ENCODE measurements at regions not wholly inside any gene's neighbourhood (a gene's known extent, or its start where the extent isn't known, plus 50 kb on each side); places are given as distances from the start of the nearest gene placed in this dataset.

- POLR2A ChIA-PET: no interaction called here
- peaks cover 10% of the 10 kb centered on the region; the same call in 1 of the 2 replicates for H3K9me3 Mint-ChIP-seq
- no peak overlapping the region for H3K4me3 Mint-ChIP-seq
Observed at GRCh38 chr15:95019907-95020306, 788.5 kb downstream of the MCTP2 start.

GRCh38 chr15:95021816-95022215 lies 790.5 kb downstream of the MCTP2 start:
- ATAC-seq: no peak
- Mint-ChIP-seq H3K9me3 (peaks cover 10% of the 10 kb centered on the region; the same call in 1 of the 2 replicates), H3K36me3 (no peaks in the 10 kb centered on the region), H3K4me1 (peaks cover 23% of the 10 kb centered on the region), H3K27ac (no peak overlapping the region), H3K4me3 (no peak overlapping the region), H3K27me3 (ENCODE audit: low read depth) (no peaks in the 10 kb centered on the region)
- no peak for TF ChIP-seq ATF2 (CRISPR knock-in tag; IDR thresholded peaks at IDR 0.05; ENCODE audit: borderline replicate concordance, low read depth)
- TF ChIP-seq GTF2I (CRISPR knock-in tag; conservative IDR thresholded peaks at IDR 0.05): no peak
- no peak for TF ChIP-seq SP1 (CRISPR knock-in tag; conservative IDR thresholded peaks at IDR 0.05)
- no peak for TF ChIP-seq GABPB1 (CRISPR knock-in tag; IDR thresholded peaks at IDR 0.05)
- TF ChIP-seq, protein P1, sequence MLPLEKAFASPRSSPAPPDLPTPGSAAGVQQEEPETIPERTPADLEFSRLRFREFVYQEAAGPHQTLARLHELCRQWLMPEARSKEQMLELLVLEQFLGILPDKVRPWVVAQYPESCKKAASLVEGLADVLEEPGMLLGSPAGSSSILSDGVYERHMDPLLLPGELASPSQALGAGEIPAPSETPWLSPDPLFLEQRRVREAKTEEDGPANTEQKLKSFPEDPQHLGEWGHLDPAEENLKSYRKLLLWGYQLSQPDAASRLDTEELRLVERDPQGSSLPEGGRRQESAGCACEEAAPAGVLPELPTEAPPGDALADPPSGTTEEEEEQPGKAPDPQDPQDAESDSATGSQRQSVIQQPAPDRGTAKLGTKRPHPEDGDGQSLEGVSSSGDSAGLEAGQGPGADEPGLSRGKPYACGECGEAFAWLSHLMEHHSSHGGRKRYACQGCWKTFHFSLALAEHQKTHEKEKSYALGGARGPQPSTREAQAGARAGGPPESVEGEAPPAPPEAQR (CRISPR knock-in tag; IDR thresholded peaks at IDR 0.05): no peak
- TF ChIP-seq, protein P2, sequence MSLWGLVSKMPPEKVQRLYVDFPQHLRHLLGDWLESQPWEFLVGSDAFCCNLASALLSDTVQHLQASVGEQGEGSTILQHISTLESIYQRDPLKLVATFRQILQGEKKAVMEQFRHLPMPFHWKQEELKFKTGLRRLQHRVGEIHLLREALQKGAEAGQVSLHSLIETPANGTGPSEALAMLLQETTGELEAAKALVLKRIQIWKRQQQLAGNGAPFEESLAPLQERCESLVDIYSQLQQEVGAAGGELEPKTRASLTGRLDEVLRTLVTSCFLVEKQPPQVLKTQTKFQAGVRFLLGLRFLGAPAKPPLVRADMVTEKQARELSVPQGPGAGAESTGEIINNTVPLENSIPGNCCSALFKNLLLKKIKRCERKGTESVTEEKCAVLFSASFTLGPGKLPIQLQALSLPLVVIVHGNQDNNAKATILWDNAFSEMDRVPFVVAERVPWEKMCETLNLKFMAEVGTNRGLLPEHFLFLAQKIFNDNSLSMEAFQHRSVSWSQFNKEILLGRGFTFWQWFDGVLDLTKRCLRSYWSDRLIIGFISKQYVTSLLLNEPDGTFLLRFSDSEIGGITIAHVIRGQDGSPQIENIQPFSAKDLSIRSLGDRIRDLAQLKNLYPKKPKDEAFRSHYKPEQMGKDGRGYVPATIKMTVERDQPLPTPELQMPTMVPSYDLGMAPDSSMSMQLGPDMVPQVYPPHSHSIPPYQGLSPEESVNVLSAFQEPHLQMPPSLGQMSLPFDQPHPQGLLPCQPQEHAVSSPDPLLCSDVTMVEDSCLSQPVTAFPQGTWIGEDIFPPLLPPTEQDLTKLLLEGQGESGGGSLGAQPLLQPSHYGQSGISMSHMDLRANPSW (CRISPR knock-in tag; conservative IDR thresholded peaks at IDR 0.05; ENCODE audit: low read depth): no peak
- no peak for TF ChIP-seq MXD4 (CRISPR knock-in tag; IDR thresholded peaks at IDR 0.05; ENCODE audit: borderline replicate concordance)
- TF ChIP-seq NR3C1 (CRISPR knock-in tag; conservative IDR thresholded peaks at IDR 0.05; ENCODE audit: low read depth): no peak
- TF ChIP-seq ELF4 (CRISPR knock-in tag; IDR thresholded peaks at IDR 0.05; ENCODE audit: low read depth): no peak
- TF ChIP-seq ZNF532 (CRISPR knock-in tag; IDR thresholded peaks at IDR 0.05; ENCODE audit: borderline replicate concordance): no peak
- TF ChIP-seq GRHL2 (CRISPR knock-in tag; IDR thresholded peaks at IDR 0.05; ENCODE audit: insufficient replicate concordance, severe bottlenecking): no peak
- ChIA-PET POLR2A (no interaction called here), CTCF (no interaction called here)
- DNase-seq (ENCODE audit: low spot score): no peak

More at GRCh38 chr15:95019907-95020306, 788.5 kb downstream of the MCTP2 start:
- DNase-seq (ENCODE audit: low spot score) (no peak), ATAC-seq (no peak)
- no peaks in the 10 kb centered on the region for H3K27me3 Mint-ChIP-seq (ENCODE audit: low read depth)
- no peaks in the 10 kb centered on the region for H3K36me3 Mint-ChIP-seq
- H3K27ac Mint-ChIP-seq: no peak overlapping the region
- CTCF ChIA-PET: interaction anchor here (0.8 kb wide), 1 partner anchor 348 kb away, joined by 3 read pairs; no protein-coding TSS in a partner anchor
- peaks cover 23% of the 10 kb centered on the region for H3K4me1 Mint-ChIP-seq
- no peak for TF ChIP-seq FOXP1 (CRISPR knock-in tag; IDR thresholded peaks at IDR 0.05; ENCODE audit: borderline replicate concordance)
- TF ChIP-seq NR3C1 (CRISPR knock-in tag; conservative IDR thresholded peaks at IDR 0.05; ENCODE audit: low read depth): no peak
- TF ChIP-seq, protein P3, sequence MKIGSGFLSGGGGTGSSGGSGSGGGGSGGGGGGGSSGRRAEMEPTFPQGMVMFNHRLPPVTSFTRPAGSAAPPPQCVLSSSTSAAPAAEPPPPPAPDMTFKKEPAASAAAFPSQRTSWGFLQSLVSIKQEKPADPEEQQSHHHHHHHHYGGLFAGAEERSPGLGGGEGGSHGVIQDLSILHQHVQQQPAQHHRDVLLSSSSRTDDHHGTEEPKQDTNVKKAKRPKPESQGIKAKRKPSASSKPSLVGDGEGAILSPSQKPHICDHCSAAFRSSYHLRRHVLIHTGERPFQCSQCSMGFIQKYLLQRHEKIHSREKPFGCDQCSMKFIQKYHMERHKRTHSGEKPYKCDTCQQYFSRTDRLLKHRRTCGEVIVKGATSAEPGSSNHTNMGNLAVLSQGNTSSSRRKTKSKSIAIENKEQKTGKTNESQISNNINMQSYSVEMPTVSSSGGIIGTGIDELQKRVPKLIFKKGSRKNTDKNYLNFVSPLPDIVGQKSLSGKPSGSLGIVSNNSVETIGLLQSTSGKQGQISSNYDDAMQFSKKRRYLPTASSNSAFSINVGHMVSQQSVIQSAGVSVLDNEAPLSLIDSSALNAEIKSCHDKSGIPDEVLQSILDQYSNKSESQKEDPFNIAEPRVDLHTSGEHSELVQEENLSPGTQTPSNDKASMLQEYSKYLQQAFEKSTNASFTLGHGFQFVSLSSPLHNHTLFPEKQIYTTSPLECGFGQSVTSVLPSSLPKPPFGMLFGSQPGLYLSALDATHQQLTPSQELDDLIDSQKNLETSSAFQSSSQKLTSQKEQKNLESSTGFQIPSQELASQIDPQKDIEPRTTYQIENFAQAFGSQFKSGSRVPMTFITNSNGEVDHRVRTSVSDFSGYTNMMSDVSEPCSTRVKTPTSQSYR (CRISPR knock-in tag; IDR thresholded peaks at IDR 0.05): no peak
- TF ChIP-seq NFE2L1 (CRISPR knock-in tag; IDR thresholded peaks at IDR 0.05): no peak
- no peak for TF ChIP-seq ZBTB21 (CRISPR knock-in tag; IDR thresholded peaks at IDR 0.05; ENCODE audit: borderline replicate concordance)
- TF ChIP-seq TEAD4 (CRISPR knock-in tag; IDR thresholded peaks at IDR 0.05): no peak
- TF ChIP-seq SP1 (CRISPR knock-in tag; conservative IDR thresholded peaks at IDR 0.05): no peak
- TF ChIP-seq, protein P4, sequence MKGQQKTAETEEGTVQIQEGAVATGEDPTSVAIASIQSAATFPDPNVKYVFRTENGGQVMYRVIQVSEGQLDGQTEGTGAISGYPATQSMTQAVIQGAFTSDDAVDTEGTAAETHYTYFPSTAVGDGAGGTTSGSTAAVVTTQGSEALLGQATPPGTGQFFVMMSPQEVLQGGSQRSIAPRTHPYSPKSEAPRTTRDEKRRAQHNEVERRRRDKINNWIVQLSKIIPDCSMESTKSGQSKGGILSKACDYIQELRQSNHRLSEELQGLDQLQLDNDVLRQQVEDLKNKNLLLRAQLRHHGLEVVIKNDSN (CRISPR knock-in tag; IDR thresholded peaks at IDR 0.05): no peak
- no peak for TF ChIP-seq GABPB1 (CRISPR knock-in tag; IDR thresholded peaks at IDR 0.05)
- TF ChIP-seq CREM (CRISPR knock-in tag; IDR thresholded peaks at IDR 0.05): no peak
- TF ChIP-seq JAZF1 (CRISPR knock-in tag; IDR thresholded peaks at IDR 0.05): no peak
- TF ChIP-seq GRHL2 (CRISPR knock-in tag; IDR thresholded peaks at IDR 0.05; ENCODE audit: insufficient replicate concordance, severe bottlenecking): no peak
- TF ChIP-seq EMX1 (CRISPR knock-in tag; IDR thresholded peaks at IDR 0.05): no peak
- TF ChIP-seq, protein P5, sequence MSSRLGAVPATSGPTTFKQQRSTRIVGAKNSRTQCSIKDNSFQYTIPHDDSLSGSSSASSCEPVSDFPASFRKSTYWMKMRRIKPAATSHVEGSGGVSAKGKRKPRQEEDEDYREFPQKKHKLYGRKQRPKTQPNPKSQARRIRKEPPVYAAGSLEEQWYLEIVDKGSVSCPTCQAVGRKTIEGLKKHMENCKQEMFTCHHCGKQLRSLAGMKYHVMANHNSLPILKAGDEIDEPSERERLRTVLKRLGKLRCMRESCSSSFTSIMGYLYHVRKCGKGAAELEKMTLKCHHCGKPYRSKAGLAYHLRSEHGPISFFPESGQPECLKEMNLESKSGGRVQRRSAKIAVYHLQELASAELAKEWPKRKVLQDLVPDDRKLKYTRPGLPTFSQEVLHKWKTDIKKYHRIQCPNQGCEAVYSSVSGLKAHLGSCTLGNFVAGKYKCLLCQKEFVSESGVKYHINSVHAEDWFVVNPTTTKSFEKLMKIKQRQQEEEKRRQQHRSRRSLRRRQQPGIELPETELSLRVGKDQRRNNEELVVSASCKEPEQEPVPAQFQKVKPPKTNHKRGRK (CRISPR knock-in tag; IDR thresholded peaks at IDR 0.05; ENCODE audit: borderline replicate concordance): no peak
